GM13976 (cell line): ENCODE measurements at regions not wholly inside any gene's neighbourhood (a gene's known extent, or its start where the extent isn't known, plus 50 kb on each side); places are given as distances from the start of the nearest gene placed in this dataset.

Source experiments
- DNase-seq: peaks from one replicate; pipeline ENCODE4 v3.0.0; 2012; ENCODE audit warnings: low spot score
- in situ Hi-C: fragments of 300-500 bp; cut with MboI; formaldehyde crosslinking; loops from one replicate; pipeline ENCODE4 v1.12.0; 2022; ENCODE audit warnings: low sequenced_read_pairs, mixed read lengths, inconsistent platforms; ENCODE audit not compliant: unreplicated experiment
- TF ChIP-seq, protein P1 (sequence below): IDR thresholded peaks from 2 replicates; pipeline ENCODE4 v1.5.1; 2012; ENCODE audit warnings: borderline replicate concordance, mild to moderate bottlenecking; ENCODE audit not compliant: insufficient read depth; ENCODE audit errors: extremely low read depth, missing control alignments, control extremely low read depth

DNA sequence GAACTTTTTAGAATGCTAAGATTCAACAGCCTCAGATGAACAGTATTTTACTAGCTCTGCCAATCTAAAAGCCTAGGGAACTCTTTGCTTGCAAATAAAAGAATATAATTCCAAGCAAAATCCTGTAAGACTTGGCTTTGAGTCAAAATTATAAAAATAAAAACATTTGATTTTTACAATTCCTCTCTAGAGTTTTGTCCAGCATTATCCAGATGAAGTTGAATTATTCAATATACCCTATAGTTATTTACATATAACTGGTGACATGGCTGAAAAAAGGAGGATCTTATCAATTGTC is 378.3 kb downstream of the ETS1 start:
- TF ChIP-seq, protein P1, sequence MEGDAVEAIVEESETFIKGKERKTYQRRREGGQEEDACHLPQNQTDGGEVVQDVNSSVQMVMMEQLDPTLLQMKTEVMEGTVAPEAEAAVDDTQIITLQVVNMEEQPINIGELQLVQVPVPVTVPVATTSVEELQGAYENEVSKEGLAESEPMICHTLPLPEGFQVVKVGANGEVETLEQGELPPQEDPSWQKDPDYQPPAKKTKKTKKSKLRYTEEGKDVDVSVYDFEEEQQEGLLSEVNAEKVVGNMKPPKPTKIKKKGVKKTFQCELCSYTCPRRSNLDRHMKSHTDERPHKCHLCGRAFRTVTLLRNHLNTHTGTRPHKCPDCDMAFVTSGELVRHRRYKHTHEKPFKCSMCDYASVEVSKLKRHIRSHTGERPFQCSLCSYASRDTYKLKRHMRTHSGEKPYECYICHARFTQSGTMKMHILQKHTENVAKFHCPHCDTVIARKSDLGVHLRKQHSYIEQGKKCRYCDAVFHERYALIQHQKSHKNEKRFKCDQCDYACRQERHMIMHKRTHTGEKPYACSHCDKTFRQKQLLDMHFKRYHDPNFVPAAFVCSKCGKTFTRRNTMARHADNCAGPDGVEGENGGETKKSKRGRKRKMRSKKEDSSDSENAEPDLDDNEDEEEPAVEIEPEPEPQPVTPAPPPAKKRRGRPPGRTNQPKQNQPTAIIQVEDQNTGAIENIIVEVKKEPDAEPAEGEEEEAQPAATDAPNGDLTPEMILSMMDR, result no peak
- DNase-seq, result no peak
- in situ Hi-C loops, result no loop called here

DNA sequence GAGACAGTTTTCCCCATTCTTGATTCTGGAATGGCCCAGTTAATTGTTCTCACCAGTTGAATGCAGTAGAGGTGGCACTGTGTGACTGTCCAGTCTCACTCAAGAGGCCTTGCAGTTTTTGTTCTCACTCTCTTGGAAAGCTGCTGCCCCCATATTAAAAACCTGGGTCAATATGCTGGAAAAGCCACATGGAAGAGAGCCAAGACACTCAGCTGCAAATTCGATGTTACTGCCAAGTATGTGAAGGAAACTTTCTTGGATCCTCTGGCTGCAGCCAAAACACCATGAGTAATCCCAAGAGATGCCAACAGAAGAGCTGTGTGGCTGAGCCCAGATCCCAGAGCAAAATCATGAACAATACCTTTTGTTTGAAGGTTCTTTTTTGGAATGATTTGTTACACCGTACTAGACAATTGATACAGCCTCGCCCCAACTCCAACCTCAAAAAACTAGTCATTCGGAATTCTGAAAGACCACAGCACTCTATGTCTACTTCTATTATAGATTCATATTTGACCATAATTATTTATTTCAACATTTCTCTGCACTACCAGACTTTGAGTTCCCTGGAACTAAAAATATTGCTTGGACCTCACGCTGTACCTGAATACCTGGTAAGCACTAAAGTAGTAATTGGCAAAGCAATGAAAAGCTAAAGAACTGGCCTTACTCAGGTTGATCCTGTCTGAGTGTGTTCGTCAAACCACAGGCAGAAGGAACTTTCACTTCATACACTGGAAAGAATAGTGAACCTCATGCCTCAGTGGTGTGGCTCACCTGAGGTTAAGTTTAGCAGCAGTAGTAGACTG is 378.8 kb downstream of the ETS1 start:
- TF ChIP-seq, protein P1, result no peak
- no peak for DNase-seq
- in situ Hi-C loops, result no loop called here

DNA sequence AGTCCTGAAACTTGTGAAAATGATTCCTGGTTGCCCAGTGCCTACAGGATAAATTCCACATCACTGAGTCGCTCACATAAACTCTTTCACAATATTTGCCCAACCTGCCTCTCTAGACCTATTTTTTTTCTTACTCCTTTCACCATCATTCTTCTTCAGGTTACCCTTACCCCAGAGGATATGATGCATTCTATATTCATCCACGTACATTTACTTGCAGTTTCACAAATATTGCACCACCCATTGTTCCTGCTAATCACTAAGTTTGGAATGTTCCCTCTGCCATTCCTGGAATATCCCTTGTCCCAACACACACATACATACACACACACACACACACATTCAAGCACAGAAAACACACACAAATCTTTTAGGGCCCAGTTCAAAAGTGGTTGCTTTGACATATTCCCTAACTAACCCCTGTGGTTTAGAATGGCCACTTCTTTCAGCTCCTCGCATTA is 379.5 kb downstream of the ETS1 start:
- TF ChIP-seq, protein P1, result no peak
- DNase-seq, result no peak
- in situ Hi-C loops, result no loop called here

DNA sequence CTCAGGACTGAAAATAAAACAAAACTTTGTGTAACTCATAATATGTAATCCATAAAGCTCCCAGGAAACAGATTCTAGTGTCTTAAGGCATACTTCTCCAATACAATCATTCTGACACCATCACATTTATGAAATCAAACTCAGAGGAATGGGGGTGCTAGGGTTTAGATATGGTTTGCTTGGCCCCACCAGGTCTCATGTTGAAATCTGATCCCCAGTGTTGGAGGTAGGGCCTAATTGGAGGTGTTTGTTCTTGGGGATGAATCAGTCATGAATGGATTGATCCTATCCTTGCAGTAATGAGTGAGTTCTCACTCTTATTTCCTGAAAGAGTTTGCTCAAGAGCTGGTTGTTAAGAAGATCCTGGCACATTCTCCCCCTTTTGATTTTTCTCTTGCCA is 380.9 kb downstream of the ETS1 start:
- TF ChIP-seq, protein P1, result no peak
- DNase-seq, result no peak

DNA sequence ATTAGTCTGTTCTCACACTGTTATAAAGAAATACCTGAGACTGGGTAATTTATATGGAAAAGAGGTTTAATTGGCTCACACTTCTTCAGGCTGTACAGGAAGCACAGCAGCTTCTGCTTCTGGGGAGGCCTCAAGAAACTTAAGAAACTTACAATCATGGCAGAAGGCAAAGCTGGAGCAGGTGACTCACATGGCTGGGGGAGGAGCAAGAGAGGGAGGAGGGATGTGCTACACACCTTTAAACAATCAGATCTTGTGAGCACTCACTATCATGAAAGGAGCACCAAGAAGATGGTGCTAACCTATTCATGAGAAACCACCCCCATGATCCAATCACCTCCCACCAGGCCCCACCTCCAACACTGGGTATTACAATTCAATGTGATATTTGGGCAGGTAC is 381.6 kb downstream of the ETS1 start:
- TF ChIP-seq, protein P1, result no peak
- in situ Hi-C loops, result no loop called here
- no peak for DNase-seq

More for the DNA sequence above, 380.9 kb downstream of the ETS1 start:
- in situ Hi-C loops, result no loop called here

DNA sequence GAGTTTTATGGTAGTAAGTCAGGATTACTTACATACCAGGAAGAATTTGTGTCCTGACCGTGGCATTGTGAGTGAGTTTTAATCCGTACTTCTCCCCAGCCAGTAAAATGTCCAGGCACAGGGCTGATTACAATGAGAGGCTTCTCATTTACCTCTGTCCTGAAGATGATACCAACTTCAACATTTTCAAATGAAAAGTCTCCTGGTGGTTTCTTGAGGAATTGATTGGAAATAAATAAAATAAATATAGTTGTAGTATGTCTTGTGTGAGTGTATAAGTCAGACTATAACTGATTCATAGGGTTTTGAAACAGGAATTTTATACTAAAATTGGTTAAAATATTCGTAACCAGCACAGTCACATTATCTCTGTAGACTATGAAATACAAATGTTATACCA is 382.5 kb downstream of the ETS1 start:
- in situ Hi-C loops, result no loop called here
- TF ChIP-seq, protein P1, result no peak
- DNase-seq, result no peak
